Transverse colon (tissue), 4 donors: ENCODE measurements at regions not wholly inside any gene's neighbourhood (a gene's known extent, or its start where the extent isn't known, plus 50 kb on each side); places are given as distances from the start of the nearest gene placed in this dataset.

ENCODE experiments used
- DNase-seq: peaks from one replicate; pipeline ENCODE4 v3.0.0-alpha.2; 2019
- H3K27ac ChIP-seq, 4 donors: fragments of 200-600 bp; sonication (generic); 2 replicates each; pipeline ENCODE4 v1.5.1; 2016 to 2018; ENCODE audit warnings: inconsistent platforms in 4 of 4
- H3K27me3 ChIP-seq: fragments of 200-600 bp; sonication (generic); 2 replicates; pipeline ENCODE4 v1.5.1; 2017; ENCODE audit warnings: inconsistent platforms
- H3K36me3 ChIP-seq, 4 donors: fragments of 200-600 bp; sonication (generic); 2 replicates each; pipeline ENCODE4 v1.5.1; 2017 to 2019; ENCODE audit warnings: inconsistent platforms in 4 of 4
- H3K4me1 ChIP-seq, 4 donors: fragments of 200-600 bp; sonication (generic); 2 replicates each; pipeline ENCODE4 v1.5.1; 2017 to 2020; ENCODE audit warnings: inconsistent platforms in 4 of 4
- H3K4me3 ChIP-seq, 4 donors: fragments of 200-600 bp; sonication (generic); 1 replicate in 1 of 4; 2 replicates in 3 of 4; pipeline versions ENCODE4 v1.5.1 to v1.6.1; 2017 to 2019; ENCODE audit warnings: inconsistent platforms in 4 of 4
- H3K9me3 ChIP-seq, 2 donors: fragments of 200-600 bp; sonication (generic); 2 replicates each; pipeline ENCODE4 v1.5.1; 2017 to 2019; ENCODE audit warnings: inconsistent platforms in 2 of 2
- EP300 ChIP-seq: sonication (generic); formaldehyde crosslinking; IDR thresholded peaks from one replicate; pipeline ENCODE4 v1.6.1; 2017; ENCODE audit warnings: antibody characterized with exemption, low read depth
- POLR2A ChIP-seq: fragments of 450-650 bp; IDR thresholded peaks from one replicate; pipeline ENCODE4 v1.6.1; 2016; ENCODE audit warnings: antibody characterized with exemption, mild to moderate bottlenecking, moderate library complexity
- POLR2AphosphoS5 ChIP-seq, 3 donors: sonication (generic); formaldehyde crosslinking; IDR thresholded peaks; one replicate each; pipeline ENCODE4 v1.6.1; 2016; ENCODE audit warnings: antibody characterized with exemption in 3 of 3
- WGBS, 2 donors: methylation state at CpG; one replicate each; pipeline ENCODE4 v1.1.5; 2018; ENCODE audit warnings: low coverage in 1 of 2; 5-methylcytosine and 5-hydroxymethylcytosine counted together
- in situ Hi-C, 4 donors: fragments of 200-750 bp; cut with MboI; loops; one replicate each; pipeline versions ENCODE4 v1.15.0 to v1.15.1; 2017; ENCODE audit warnings: low sequenced_read_pairs in 3 of 4, low pct_ligation_motif_present in 1 of 4, low pct_unique_long_range_greater_than_20kb in 1 of 4
- intact Hi-C: fragments of 100-400 bp; cut with DNase I; formaldehyde crosslinking; loops from one replicate; pipeline ENCODE4 v1.15.1; 2023; ENCODE audit warnings: low total_unique reads
- TF ChIP-seq, protein P1 (sequence below), 5 experiments: fragments of 200-600 bp in 3 of 5; fragments of 450-650 bp in 2 of 5; sonication (generic) in 3 of 5; IDR thresholded peaks; 1 replicate in 2 of 5; 2 replicates in 3 of 5; pipeline ENCODE4 v1.5.1; 2016 to 2017; ENCODE audit warnings: antibody characterized with exemption in 5 of 5, inconsistent platforms in 3 of 5, mild to moderate bottlenecking in 2 of 5, moderate library complexity in 1 of 5

DNA sequence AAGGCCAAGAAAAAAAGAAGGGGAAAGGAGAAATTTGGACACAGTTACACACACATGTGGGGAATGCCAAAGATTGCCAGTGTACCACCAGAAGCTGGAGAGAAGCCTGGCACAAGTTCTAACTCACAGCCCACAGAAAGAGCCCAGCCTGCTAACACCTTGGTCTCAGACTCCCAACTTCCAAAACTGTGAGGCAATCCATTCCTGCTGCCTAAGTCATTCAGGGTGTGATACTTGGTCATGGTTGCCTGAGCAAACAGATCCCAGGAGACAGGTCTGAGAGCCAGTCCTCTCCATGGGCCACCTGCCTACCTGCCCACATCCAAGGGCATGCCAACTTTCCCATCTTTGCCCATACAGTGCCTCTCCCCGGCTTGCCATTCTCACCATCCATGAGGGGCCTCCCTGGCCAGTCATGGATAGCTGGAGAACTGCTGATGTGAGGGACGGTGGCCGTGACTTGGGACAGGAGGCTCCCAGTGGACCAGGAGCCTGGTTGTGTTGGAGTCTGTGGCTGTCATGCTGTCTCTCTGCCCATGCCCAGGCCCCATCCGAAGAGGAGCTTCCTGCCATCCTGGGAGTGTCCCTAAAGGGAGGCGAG, 198.0 kb upstream of the RTL1 start:
- peaks cover 3 to 4% of the 10 kb centered on the region in 2 donors for H3K9me3 ChIP-seq
- TF ChIP-seq EP300 (no peak), POLR2AphosphoS5 (IDR thresholded peaks at IDR 0.05) (no peak), POLR2A (no peak)
- TF ChIP-seq, protein P1, sequence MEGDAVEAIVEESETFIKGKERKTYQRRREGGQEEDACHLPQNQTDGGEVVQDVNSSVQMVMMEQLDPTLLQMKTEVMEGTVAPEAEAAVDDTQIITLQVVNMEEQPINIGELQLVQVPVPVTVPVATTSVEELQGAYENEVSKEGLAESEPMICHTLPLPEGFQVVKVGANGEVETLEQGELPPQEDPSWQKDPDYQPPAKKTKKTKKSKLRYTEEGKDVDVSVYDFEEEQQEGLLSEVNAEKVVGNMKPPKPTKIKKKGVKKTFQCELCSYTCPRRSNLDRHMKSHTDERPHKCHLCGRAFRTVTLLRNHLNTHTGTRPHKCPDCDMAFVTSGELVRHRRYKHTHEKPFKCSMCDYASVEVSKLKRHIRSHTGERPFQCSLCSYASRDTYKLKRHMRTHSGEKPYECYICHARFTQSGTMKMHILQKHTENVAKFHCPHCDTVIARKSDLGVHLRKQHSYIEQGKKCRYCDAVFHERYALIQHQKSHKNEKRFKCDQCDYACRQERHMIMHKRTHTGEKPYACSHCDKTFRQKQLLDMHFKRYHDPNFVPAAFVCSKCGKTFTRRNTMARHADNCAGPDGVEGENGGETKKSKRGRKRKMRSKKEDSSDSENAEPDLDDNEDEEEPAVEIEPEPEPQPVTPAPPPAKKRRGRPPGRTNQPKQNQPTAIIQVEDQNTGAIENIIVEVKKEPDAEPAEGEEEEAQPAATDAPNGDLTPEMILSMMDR (IDR thresholded peaks at IDR 0.05), result no peak
- H3K27me3 ChIP-seq, result peaks cover 4% of the 10 kb centered on the region
- no peaks in the 10 kb centered on the region for H3K4me1 ChIP-seq
- intact Hi-C loops (no loop called here), in situ Hi-C loops (no loop called here)
- 78% methylated on average over 5 of the region's 5 CpGs; no CpG with 5 or more reads in 1 of the 2 donors for whole genome bisulfite sequencing, 2 donors
- H3K4me3 ChIP-seq, result no peak overlapping the region
- no peak overlapping the region for H3K27ac ChIP-seq
- DNase-seq, result no peak
- no peaks in the 10 kb centered on the region for H3K36me3 ChIP-seq

DNA sequence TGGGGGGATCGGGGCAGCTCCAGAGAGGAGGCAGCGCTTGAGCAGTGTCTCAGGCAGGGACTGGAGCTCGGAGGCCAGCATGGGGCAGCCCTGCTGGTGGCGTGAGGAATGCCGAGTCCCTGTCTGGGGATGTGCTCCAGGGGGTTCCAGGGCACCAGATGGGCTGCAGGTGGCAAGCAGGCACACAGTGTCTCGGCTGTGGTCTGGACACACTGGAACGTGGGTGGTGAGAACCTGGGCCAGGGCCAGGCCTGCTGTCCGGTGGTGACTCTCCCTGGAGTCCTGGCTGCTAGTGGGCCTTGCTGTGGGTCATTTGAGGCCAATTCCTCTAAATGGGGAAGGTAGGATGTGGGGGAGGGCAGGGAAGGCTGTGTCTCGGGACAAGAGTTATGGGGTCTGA, 199.4 kb upstream of the RTL1 start:
- intact Hi-C loops, result no loop called here
- TF ChIP-seq POLR2A (no peak), POLR2AphosphoS5 (IDR thresholded peaks at IDR 0.05) (no peak), EP300 (no peak)
- TF ChIP-seq, protein P1 (IDR thresholded peaks at IDR 0.05), result no peak
- Histone ChIP-seq H3K4me1 (no peaks in the 10 kb centered on the region), H3K9me3 (peaks cover 3 to 4% of the 10 kb centered on the region in 2 donors), H3K36me3 (no peaks in the 10 kb centered on the region), H3K27me3 (no peaks in the 10 kb centered on the region), H3K27ac (no peak overlapping the region), H3K4me3 (no peak overlapping the region)
- 78% methylated on average over 7 of the region's 9 CpGs; no CpG with 5 or more reads in 1 of the 2 donors for WGBS, 2 donors
- DNase-seq, result no peak
- in situ Hi-C loops, result no loop called here

- Histone ChIP-seq H3K27me3 (no peaks in the 10 kb centered on the region), H3K4me1 (no peaks in the 10 kb centered on the region), H3K9me3 (peaks cover 3 to 4% of the 10 kb centered on the region in 2 donors), H3K36me3 (no peaks in the 10 kb centered on the region), H3K27ac (no peak overlapping the region), H3K4me3 (no peak overlapping the region)
- no peak for DNase-seq
- TF ChIP-seq, protein P1 (IDR thresholded peaks at IDR 0.05), result no peak
- no peak for TF ChIP-seq POLR2A
- TF ChIP-seq POLR2AphosphoS5 (IDR thresholded peaks at IDR 0.05), result no peak
- no peak for TF ChIP-seq EP300
- 94% methylated on average over 26 of the region's 26 CpGs; no CpG with 5 or more reads in 1 of the 2 donors for WGBS, 2 donors
- intact Hi-C loops (no loop called here), in situ Hi-C loops (no loop called here)
Observed at GRCh38 chr14:101103321-101103901, 199.9 kb upstream of the RTL1 start.

GRCh38 chr14:101104485-101104884, 201.0 kb upstream of the RTL1 start:
- Histone ChIP-seq H3K4me3 (no peak overlapping the region), H3K36me3 (no peaks in the 10 kb centered on the region), H3K27me3 (no peaks in the 10 kb centered on the region), H3K27ac (no peak overlapping the region), H3K9me3 (peaks cover 3 to 4% of the 10 kb centered on the region in 2 donors), H3K4me1 (no peaks in the 10 kb centered on the region)
- 80% methylated on average over 4 of the region's 4 CpGs; no CpG with 5 or more reads in 1 of the 2 donors for WGBS, 2 donors
- DNase-seq, result no peak
- TF ChIP-seq POLR2AphosphoS5 (IDR thresholded peaks at IDR 0.05) (no peak), POLR2A (no peak), EP300 (no peak)
- TF ChIP-seq, protein P1 (IDR thresholded peaks at IDR 0.05), result no peak
- intact Hi-C loops, result no loop called here
- in situ Hi-C loops, result no loop called here
